IMR-90 (cell line): ENCODE measurements at regions not wholly inside any gene's neighbourhood (a gene's known extent, or its start where the extent isn't known, plus 50 kb on each side); places are given as distances from the start of the nearest gene placed in this dataset.

Source experiments
- ATAC-seq: fragments of 200-7000 bp; cut with Tn5 transposase; 2 replicates; pipeline ENCODE4 v1.9.1; 2020; ENCODE audit warnings: low read depth, mild to moderate bottlenecking, moderate library complexity
- BruUV-seq: library from RNA; stranded (reverse); fragments of 400-500 nt; replicated peaks from 2 replicates; lab custom pipeline; 2021; lab: Mats Ljungman, UMichigan
- CTCF ChIA-PET: fragments of 300-600 bp; formaldehyde crosslinking; extraction: SDS; loops from one replicate; lab custom pipeline; 2021; ENCODE audit warnings: antibody characterized with exemption; lab: Yijun Ruan, JAX
- POLR2A ChIA-PET: fragments of 300-600 bp; sonication (Branson Sonifier 250); formaldehyde crosslinking; loops from one replicate; lab custom pipeline; 2022; ENCODE audit warnings: antibody characterized with exemption; ENCODE audit not compliant: unreplicated experiment; lab: Charles Lee
- DNase-seq: peaks from one replicate; pipeline ENCODE4 v3.0.0; 2013
- H2AFZ ChIP-seq: replicated peaks from 2 replicates; pipeline ENCODE3; 2013; ENCODE audit warnings: low read length, mild to moderate bottlenecking; ENCODE audit not compliant: poor library complexity
- H2AK5ac ChIP-seq: 2 replicates; pipeline ENCODE4 v1.6.1; 2013; ENCODE audit warnings: low read depth, low read length, inconsistent platforms
- H2AK9ac ChIP-seq: replicated peaks from 2 replicates; pipeline ENCODE3; 2013; ENCODE audit warnings: mild to moderate bottlenecking, low read depth, low read length, moderate library complexity; ENCODE audit not compliant: poor library complexity
- H2BK120ac ChIP-seq: 2 replicates; pipeline ENCODE4 v1.6.1; 2013; ENCODE audit warnings: low read depth, low read length, inconsistent platforms
- H2BK15ac ChIP-seq: 3 replicates; pipeline ENCODE4 v1.6.1; 2013; ENCODE audit warnings: low read depth, low read length, inconsistent platforms
- H2BK20ac ChIP-seq: 2 replicates; pipeline ENCODE4 v1.6.1; 2013; ENCODE audit warnings: low read depth, mild to moderate bottlenecking, inconsistent platforms, low read length, moderate library complexity
- H2BK5ac ChIP-seq: 2 replicates; pipeline ENCODE4 v1.6.1; 2013; ENCODE audit warnings: mild to moderate bottlenecking, low read depth, low read length, inconsistent platforms; ENCODE audit not compliant: poor library complexity, severe bottlenecking
- H3K14ac ChIP-seq: replicated peaks from 2 replicates; pipeline ENCODE4 v1.6.1; 2013; ENCODE audit warnings: low read depth, low read length, inconsistent platforms
- H3K18ac ChIP-seq: 2 replicates; pipeline ENCODE4 v1.6.1; 2013; ENCODE audit warnings: low read depth, low read length, control low read depth
- H3K23ac ChIP-seq: 2 replicates; pipeline ENCODE4 v1.6.1; 2013; ENCODE audit warnings: low read depth, low read length, inconsistent platforms
- H3K27ac ChIP-seq: 2 replicates; pipeline ENCODE4 v1.5.1; 2013; ENCODE audit warnings: mild to moderate bottlenecking, control low read depth, low read length; ENCODE audit not compliant: insufficient read depth
- H3K27me3 ChIP-seq: 2 replicates; pipeline ENCODE4 v1.6.1; 2013; ENCODE audit warnings: low read length; ENCODE audit not compliant: control insufficient read depth, insufficient read depth
- H3K36me3 ChIP-seq: 2 replicates; pipeline ENCODE4 v1.6.1; 2013; ENCODE audit warnings: low read length, mixed read lengths; ENCODE audit not compliant: control insufficient read depth, insufficient read depth
- H3K4ac ChIP-seq: 2 replicates; pipeline ENCODE4 v1.6.1; 2013; ENCODE audit warnings: low read depth, low read length, inconsistent platforms
- H3K4me1 ChIP-seq: 2 replicates; pipeline ENCODE4 v1.6.1; 2013; ENCODE audit warnings: low read length, mixed read lengths; ENCODE audit not compliant: control insufficient read depth, insufficient read depth
- H3K4me2 ChIP-seq: 2 replicates; pipeline ENCODE4 v1.6.1; 2013; ENCODE audit warnings: low read depth, mild to moderate bottlenecking, control low read depth, low read length, moderate library complexity
- H3K4me3 ChIP-seq: 2 replicates; pipeline ENCODE4 v1.5.1; 2013; ENCODE audit warnings: low read depth, mild to moderate bottlenecking, control low read depth, low read length, moderate library complexity; ENCODE audit not compliant: insufficient read depth
- H3K56ac ChIP-seq: 2 replicates; pipeline ENCODE4 v1.6.1; 2013; ENCODE audit warnings: low read length, inconsistent platforms; ENCODE audit not compliant: insufficient read depth; ENCODE audit errors: extremely low read depth
- H3K79me1 ChIP-seq, 2 experiments: 2 replicates each; pipeline ENCODE4 v1.6.1; 2013; ENCODE audit warnings: low read length in 2 of 2, inconsistent platforms in 1 of 2, low read depth in 1 of 2
- H3K9ac ChIP-seq: 2 replicates; pipeline ENCODE4 v1.6.1; 2013; ENCODE audit warnings: low read depth, low read length, control low read depth
- H3K9me1 ChIP-seq: 2 replicates; pipeline ENCODE4 v1.6.1; 2013; ENCODE audit warnings: low read length, inconsistent platforms; ENCODE audit not compliant: insufficient read depth
- H3K9me3 ChIP-seq: 2 replicates; pipeline ENCODE4 v1.6.1; 2013; ENCODE audit warnings: low read length; ENCODE audit not compliant: control insufficient read depth, insufficient read depth
- H4K20me1 ChIP-seq: 2 replicates; pipeline ENCODE4 v1.6.1; 2013; ENCODE audit warnings: low read length, inconsistent platforms; ENCODE audit not compliant: insufficient read depth
- H4K5ac ChIP-seq: 2 replicates; pipeline ENCODE4 v1.6.1; 2013; ENCODE audit warnings: mild to moderate bottlenecking, low read depth, low read length, control low read depth
- H4K8ac ChIP-seq, 2 experiments: 2 replicates each; pipeline ENCODE4 v1.6.1; 2013; ENCODE audit warnings: low read depth in 2 of 2, low read length in 2 of 2, control low read depth in 1 of 2, inconsistent platforms in 1 of 2
- H4K91ac ChIP-seq: 2 replicates; pipeline ENCODE4 v1.6.1; 2013; ENCODE audit warnings: low read depth, low read length, inconsistent platforms; ENCODE audit not compliant: insufficient read depth
- BHLHE40 ChIP-seq: fragments of 150-350 bp; IDR thresholded peaks from 2 replicates; pipeline ENCODE4 v1.6.1; 2016; ENCODE audit warnings: mild to moderate bottlenecking, low read depth, low read length
- CEBPB ChIP-seq: IDR thresholded peaks from 2 replicates; pipeline ENCODE4 v1.6.1; 2012; ENCODE audit warnings: low read depth, low read length, improper control_type of control experiment
- FOS ChIP-seq: fragments of 150-350 bp; IDR thresholded peaks from 2 replicates; pipeline ENCODE4 v1.6.1; 2016; ENCODE audit warnings: low read depth, low read length
- WGBS, 2 experiments: methylation state at CpG; one replicate each; pipeline versions ENCODE4 v1.1.5 to v1.1.7; 2013; ENCODE audit warnings: missing lambda C conversion rate in 2 of 2; ENCODE audit not compliant: insufficient read length in 1 of 2; ENCODE audit errors: extremely low coverage in 2 of 2; 5-methylcytosine and 5-hydroxymethylcytosine counted together
- dilution Hi-C: fragments of 300-500 bp; cut with HindIII; formaldehyde crosslinking; loops from one replicate; pipeline ENCODE4 v1.14.3; 2018; ENCODE audit warnings: low sequenced_read_pairs; ENCODE audit not compliant: unreplicated experiment
- in situ Hi-C: fragments of 300-500 bp; cut with MboI; formaldehyde crosslinking; loops from 3 replicates; pipeline ENCODE4 v1.14.3; 2019; ENCODE audit warnings: low sequenced_read_pairs, inconsistent platforms, mixed read lengths
- intact Hi-C: fragments of 100-400 bp; cut with micrococcal nuclease; formaldehyde crosslinking; loops from 2 replicates; pipeline ENCODE4 v1.10.0; 2022

DNA sequence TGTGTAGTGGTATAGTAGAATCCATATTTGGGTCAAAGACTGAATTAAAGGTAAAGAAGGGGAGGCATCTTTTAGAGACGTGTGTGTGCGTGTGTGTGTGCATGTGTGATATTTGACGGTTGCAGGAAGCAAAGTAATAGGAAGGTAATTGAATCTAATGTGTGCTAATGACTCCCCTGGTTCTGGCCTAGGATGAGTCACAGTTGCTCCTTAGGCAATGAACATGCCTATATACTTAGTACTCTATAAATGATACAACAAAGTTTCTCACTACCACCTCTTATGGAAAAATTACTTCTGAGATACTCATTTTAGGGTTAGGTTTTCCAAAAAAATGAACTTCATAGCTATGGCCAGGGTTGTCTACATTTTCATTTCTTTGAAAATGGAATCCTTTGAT, 409.6 kb downstream of the GUCY1A2 start:
- Histone ChIP-seq H3K9ac (no peak overlapping the region), H4K20me1 (no peaks in the 10 kb centered on the region), H3K4me2 (no peak overlapping the region), H2BK120ac (no peak overlapping the region), H3K27ac (no peak overlapping the region), H2AK5ac (no peak overlapping the region), H2AK9ac (no peak overlapping the region), H4K91ac (no peak overlapping the region), H3K4me3 (no peak overlapping the region), H3K23ac (no peak overlapping the region), H2AFZ (no peak overlapping the region), H2BK15ac (no peak overlapping the region), H4K5ac (no peak overlapping the region), H3K4ac (no peak overlapping the region), H4K8ac (no peak overlapping the region), H3K9me3 (no peaks in the 10 kb centered on the region), H3K9me1 (no peaks in the 10 kb centered on the region), H3K36me3 (no peaks in the 10 kb centered on the region), H3K79me1 (no peaks in the 10 kb centered on the region), H3K27me3 (no peaks in the 10 kb centered on the region), H2BK20ac (no peak overlapping the region), H3K4me1 (0 out of 2 replicates have a peak, but pooled peaks cover 1% of the 10 kb centered on the region), H3K56ac (no peak overlapping the region), H2BK5ac (no peak overlapping the region), H3K14ac (no peak overlapping the region), H3K18ac (no peak overlapping the region)
- BruUV-seq = no TSS peak
- no CpG with 5 or more reads among the region's 3 CpGs for WGBS, 2 experiments
- DNase-seq (peak; percentile 69), ATAC-seq (peak; percentile 66)
- ChIA-PET CTCF (no interaction called here), POLR2A (no interaction called here)
- dilution Hi-C loops (no loop called here), intact Hi-C loops (no loop called here), in situ Hi-C loops (no loop called here)
- TF ChIP-seq BHLHE40 (no peak), CEBPB (peak; percentile 76), FOS (peak; percentile 46; the same call in 1 of the 2 replicates)
